ENCODE measurements at regions not wholly inside any gene's neighbourhood (a gene's known extent, or its start where the extent isn't known, plus 50 kb on each side); places are given as distances from the start of the nearest gene placed in this dataset.

- no peak for TF ChIP-seq Cebpa-rat (IDR thresholded peaks at IDR 0.05)
- no peak overlapping the region for H3K4me3 ChIP-seq
- H4K20me1 ChIP-seq, result no peaks in the 10 kb centered on the region
- H3K27me3 ChIP-seq, result no peaks in the 10 kb centered on the region
- no peak overlapping the region for H3K4me2 ChIP-seq
- H3K9me3 ChIP-seq, result peaks cover 4% of the 10 kb centered on the region; the same call in 1 of the 2 replicates
- no peaks in the 10 kb centered on the region for H3K4me1 ChIP-seq
- no peak overlapping the region for H3K9ac ChIP-seq
- no peaks in the 10 kb centered on the region for H3K36me3 ChIP-seq
- no peak overlapping the region for H3K27ac ChIP-seq
Observed at GRCh38 chr17:52732841-52733240, 574.3 kb upstream of the CA10 start.

- Histone ChIP-seq H3K36me3 (no peaks in the 10 kb centered on the region), H3K27me3 (no peaks in the 10 kb centered on the region), H4K20me1 (no peaks in the 10 kb centered on the region), H3K9me3 (no peaks in the 10 kb centered on the region), H3K4me1 (no peaks in the 10 kb centered on the region), H3K4me3 (no peak overlapping the region), H3K4me2 (no peak overlapping the region), H3K9ac (no peak overlapping the region), H3K27ac (no peak overlapping the region)
- TF ChIP-seq Cebpa-rat (IDR thresholded peaks at IDR 0.05), result no peak
Observed at GRCh38 chr17:52724578-52724977, 566.1 kb upstream of the CA10 start.

- no peak overlapping the region for H3K9ac ChIP-seq
- no peaks in the 10 kb centered on the region for H3K4me1 ChIP-seq
- H3K4me2 ChIP-seq, result no peak overlapping the region
- TF ChIP-seq Cebpa-rat (IDR thresholded peaks at IDR 0.05), result no peak
- H3K36me3 ChIP-seq, result no peaks in the 10 kb centered on the region
- no peaks in the 10 kb centered on the region for H3K27me3 ChIP-seq
- no peak overlapping the region for H3K27ac ChIP-seq
- H3K4me3 ChIP-seq, result no peak overlapping the region
- no peaks in the 10 kb centered on the region for H3K9me3 ChIP-seq
- H4K20me1 ChIP-seq, result no peaks in the 10 kb centered on the region
Observed at GRCh38 chr17:52721910-52722309, 563.4 kb upstream of the CA10 start.

GRCh38 chr17:52710363-52710901 lies 551.9 kb upstream of the CA10 start:
- no peaks in the 10 kb centered on the region for H3K4me1 ChIP-seq
- H3K36me3 ChIP-seq, result no peaks in the 10 kb centered on the region
- H4K20me1 ChIP-seq, result no peaks in the 10 kb centered on the region
- H3K4me2 ChIP-seq, result no peak overlapping the region
- no peak overlapping the region for H3K4me3 ChIP-seq
- no peak overlapping the region for H3K27ac ChIP-seq
- no peak overlapping the region for H3K9ac ChIP-seq
- no peak for TF ChIP-seq Cebpa-rat (IDR thresholded peaks at IDR 0.05)
- H3K27me3 ChIP-seq, result no peaks in the 10 kb centered on the region
- no peaks in the 10 kb centered on the region for H3K9me3 ChIP-seq

- Histone ChIP-seq H3K27me3 (no peaks in the 10 kb centered on the region), H3K4me1 (no peaks in the 10 kb centered on the region), H3K9ac (no peak overlapping the region), H3K4me3 (no peak overlapping the region), H3K9me3 (no peaks in the 10 kb centered on the region), H3K36me3 (no peaks in the 10 kb centered on the region), H3K27ac (no peak overlapping the region), H4K20me1 (no peaks in the 10 kb centered on the region), H3K4me2 (no peak overlapping the region)
- no peak for TF ChIP-seq Cebpa-rat (IDR thresholded peaks at IDR 0.05)
Observed at GRCh38 chr17:52709724-52710123, 551.2 kb upstream of the CA10 start.

GRCh38 chr17:52696362-52696761 lies 537.8 kb upstream of the CA10 start:
- Histone ChIP-seq H3K4me3 (no peak overlapping the region), H3K27me3 (no peaks in the 10 kb centered on the region), H3K27ac (no peak overlapping the region), H3K4me2 (no peak overlapping the region), H3K9me3 (no peaks in the 10 kb centered on the region), H3K4me1 (no peaks in the 10 kb centered on the region), H3K36me3 (no peaks in the 10 kb centered on the region), H4K20me1 (no peaks in the 10 kb centered on the region), H3K9ac (no peak overlapping the region)
- no peak for TF ChIP-seq Cebpa-rat (IDR thresholded peaks at IDR 0.05)

GRCh38 chr17:52686140-52686539 lies 527.6 kb upstream of the CA10 start:
- no peaks in the 10 kb centered on the region for H3K27me3 ChIP-seq
- no peak overlapping the region for H3K27ac ChIP-seq
- no peaks in the 10 kb centered on the region for H3K36me3 ChIP-seq
- no peak overlapping the region for H3K4me2 ChIP-seq
- H3K4me3 ChIP-seq, result no peak overlapping the region
- H3K9ac ChIP-seq, result no peak overlapping the region
- H3K4me1 ChIP-seq, result no peaks in the 10 kb centered on the region
- H3K9me3 ChIP-seq, result no peaks in the 10 kb centered on the region
- H4K20me1 ChIP-seq, result no peaks in the 10 kb centered on the region
- TF ChIP-seq Cebpa-rat (IDR thresholded peaks at IDR 0.05), result no peak

- no peak overlapping the region for H3K4me2 ChIP-seq
- H3K27ac ChIP-seq, result no peak overlapping the region
- no peaks in the 10 kb centered on the region for H4K20me1 ChIP-seq
- no peaks in the 10 kb centered on the region for H3K9me3 ChIP-seq
- no peak for TF ChIP-seq Cebpa-rat (IDR thresholded peaks at IDR 0.05)
- no peaks in the 10 kb centered on the region for H3K36me3 ChIP-seq
- H3K4me1 ChIP-seq, result no peaks in the 10 kb centered on the region
- no peaks in the 10 kb centered on the region for H3K27me3 ChIP-seq
- no peak overlapping the region for H3K9ac ChIP-seq
- no peak overlapping the region for H3K4me3 ChIP-seq
Observed at GRCh38 chr17:52681480-52681879, 523.0 kb upstream of the CA10 start.

- Histone ChIP-seq H3K9ac (no peak overlapping the region), H3K4me3 (no peak overlapping the region), H4K20me1 (no peaks in the 10 kb centered on the region), H3K4me1 (no peaks in the 10 kb centered on the region), H3K9me3 (no peaks in the 10 kb centered on the region), H3K27me3 (no peaks in the 10 kb centered on the region), H3K36me3 (no peaks in the 10 kb centered on the region), H3K4me2 (no peak overlapping the region), H3K27ac (no peak overlapping the region)
- no peak for TF ChIP-seq Cebpa-rat (IDR thresholded peaks at IDR 0.05)
Observed at GRCh38 chr17:52678211-52678610, 519.7 kb upstream of the CA10 start.

- Histone ChIP-seq H3K27ac (no peak overlapping the region), H3K4me1 (no peaks in the 10 kb centered on the region), H3K9ac (no peak overlapping the region), H3K4me3 (no peak overlapping the region), H3K9me3 (no peaks in the 10 kb centered on the region), H3K4me2 (no peak overlapping the region), H3K36me3 (no peaks in the 10 kb centered on the region), H3K27me3 (no peaks in the 10 kb centered on the region), H4K20me1 (no peaks in the 10 kb centered on the region)
- no peak for TF ChIP-seq Cebpa-rat (IDR thresholded peaks at IDR 0.05)
Observed at GRCh38 chr17:52674686-52675085, 516.2 kb upstream of the CA10 start.

GRCh38 chr17:52673791-52674190 lies 515.3 kb upstream of the CA10 start:
- H3K4me2 ChIP-seq, result no peak overlapping the region
- H3K9me3 ChIP-seq, result no peaks in the 10 kb centered on the region
- TF ChIP-seq Cebpa-rat (IDR thresholded peaks at IDR 0.05), result no peak
- H3K36me3 ChIP-seq, result no peaks in the 10 kb centered on the region
- no peaks in the 10 kb centered on the region for H4K20me1 ChIP-seq
- H3K4me3 ChIP-seq, result no peak overlapping the region
- no peaks in the 10 kb centered on the region for H3K27me3 ChIP-seq
- H3K9ac ChIP-seq, result no peak overlapping the region
- H3K27ac ChIP-seq, result no peak overlapping the region
- H3K4me1 ChIP-seq, result no peaks in the 10 kb centered on the region

All from BLaER1 (cell line).